ENCODE measurements at regions not wholly inside any gene's neighbourhood (a gene's known extent, or its start where the extent isn't known, plus 50 kb on each side); places are given as distances from the start of the nearest gene placed in this dataset.

- TF ChIP-seq EP300 (IDR thresholded peaks at IDR 0.05; ENCODE audit: borderline replicate concordance) (no peak), FOXM1 (IDR thresholded peaks at IDR 0.05; ENCODE audit: borderline replicate concordance, low read depth) (no peak), EGR1 (IDR thresholded peaks at IDR 0.05) (no peak), REST (IDR thresholded peaks at IDR 0.05; ENCODE audit: low read depth) (no peak), RAD21 (IDR thresholded peaks at IDR 0.05; ENCODE audit: low read depth) (no peak)
Observed at GRCh38 chr2:20521193-20521592, 74.3 kb downstream of the RHOB start.

DNA sequence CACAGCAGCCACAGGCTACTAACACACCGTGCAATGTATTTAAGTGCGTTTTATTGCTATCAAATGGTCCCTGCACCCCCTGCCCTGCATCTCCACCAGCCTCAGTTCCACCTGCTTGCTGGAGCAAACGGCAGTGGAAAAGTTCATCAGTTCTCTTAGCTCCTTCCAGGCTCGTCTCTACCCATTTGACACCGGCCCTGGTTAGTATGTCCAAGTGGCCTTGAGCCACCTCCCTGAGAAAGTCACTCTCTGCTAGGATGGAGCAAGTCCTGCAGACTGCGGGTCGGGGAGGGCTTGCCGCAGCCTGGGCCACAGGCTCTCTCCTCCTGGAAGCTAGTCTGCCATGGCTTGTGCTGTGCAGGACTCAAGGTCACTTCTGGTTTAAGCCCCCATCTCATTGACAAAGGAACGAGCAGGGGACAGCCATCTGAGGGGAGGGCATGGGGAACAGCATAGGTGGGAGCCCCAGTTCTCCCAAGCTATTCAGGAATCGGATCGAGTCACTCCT lies 74.9 kb downstream of the RHOB start:
- TF ChIP-seq NFIC (IDR thresholded peaks at IDR 0.05) (no peak), CREB1 (IDR thresholded peaks at IDR 0.05; ENCODE audit: low read depth) (no peak), CEBPB (IDR thresholded peaks at IDR 0.05) (no peak), EP300 (IDR thresholded peaks at IDR 0.05; ENCODE audit: borderline replicate concordance) (no peak)
- TF ChIP-seq, protein P1, sequence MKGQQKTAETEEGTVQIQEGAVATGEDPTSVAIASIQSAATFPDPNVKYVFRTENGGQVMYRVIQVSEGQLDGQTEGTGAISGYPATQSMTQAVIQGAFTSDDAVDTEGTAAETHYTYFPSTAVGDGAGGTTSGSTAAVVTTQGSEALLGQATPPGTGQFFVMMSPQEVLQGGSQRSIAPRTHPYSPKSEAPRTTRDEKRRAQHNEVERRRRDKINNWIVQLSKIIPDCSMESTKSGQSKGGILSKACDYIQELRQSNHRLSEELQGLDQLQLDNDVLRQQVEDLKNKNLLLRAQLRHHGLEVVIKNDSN (IDR thresholded peaks at IDR 0.05) = no peak
- TF ChIP-seq, protein P2, sequence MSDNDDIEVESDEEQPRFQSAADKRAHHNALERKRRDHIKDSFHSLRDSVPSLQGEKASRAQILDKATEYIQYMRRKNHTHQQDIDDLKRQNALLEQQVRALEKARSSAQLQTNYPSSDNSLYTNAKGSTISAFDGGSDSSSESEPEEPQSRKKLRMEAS (IDR thresholded peaks at IDR 0.05) = no peak

DNA sequence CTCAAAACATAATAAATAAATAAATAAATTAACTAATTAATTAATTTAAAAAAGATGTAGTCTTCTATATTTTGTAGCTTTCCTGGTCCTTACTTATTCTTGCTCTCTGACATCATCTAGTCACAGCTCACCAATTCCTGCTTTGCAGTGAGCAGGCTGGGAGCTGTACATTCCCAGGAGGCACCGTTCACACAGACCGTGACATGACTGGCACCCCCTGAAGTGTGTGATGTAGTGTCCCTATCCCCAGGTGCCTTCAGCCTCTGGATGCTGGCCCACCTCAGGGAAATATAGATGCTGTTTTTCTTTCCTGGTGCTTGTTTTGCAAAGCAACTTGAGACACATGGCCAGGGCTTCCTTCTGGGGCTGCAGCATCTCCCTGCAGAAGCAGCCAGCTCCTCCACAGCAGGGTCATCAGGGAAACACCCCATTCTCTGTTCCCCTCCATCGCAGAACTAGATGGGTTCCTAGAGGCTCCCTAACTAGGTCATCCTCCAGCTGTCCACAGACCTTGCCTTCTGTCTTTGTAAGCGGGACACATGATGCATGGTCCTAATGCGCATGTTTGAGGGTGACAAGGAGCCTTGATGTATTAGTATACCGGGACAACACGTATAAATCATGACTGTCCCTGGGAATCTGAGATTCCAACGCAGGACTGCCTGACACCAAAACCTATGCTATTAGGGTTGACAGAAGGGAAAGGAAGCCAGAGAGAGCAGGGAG lies 76.4 kb downstream of the RHOB start:
- TF ChIP-seq TEAD4 (IDR thresholded peaks at IDR 0.05) (no peak), REST (IDR thresholded peaks at IDR 0.05; ENCODE audit: low read depth) (no peak), RAD21 (IDR thresholded peaks at IDR 0.05; ENCODE audit: low read depth) (no peak), FOXM1 (IDR thresholded peaks at IDR 0.05; ENCODE audit: borderline replicate concordance, low read depth) (no peak), EP300 (IDR thresholded peaks at IDR 0.05; ENCODE audit: borderline replicate concordance) (no peak), YY1 (IDR thresholded peaks at IDR 0.05; ENCODE audit: low read depth) (no peak), NFIC (IDR thresholded peaks at IDR 0.05) (no peak), EGR1 (IDR thresholded peaks at IDR 0.05) (no peak), TCF12 (IDR thresholded peaks at IDR 0.05; ENCODE audit: low read depth) (no peak), TAF1 (IDR thresholded peaks at IDR 0.05; ENCODE audit: low read depth) (no peak), CEBPB (IDR thresholded peaks at IDR 0.05) (no peak), ZBTB7A (IDR thresholded peaks at IDR 0.05; ENCODE audit: low read depth) (no peak), CREB1 (IDR thresholded peaks at IDR 0.05; ENCODE audit: low read depth) (no peak)
- TF ChIP-seq, protein P2 (IDR thresholded peaks at IDR 0.05) = no peak
- TF ChIP-seq, protein P1 (IDR thresholded peaks at IDR 0.05) = no peak

- TF ChIP-seq RAD21 (IDR thresholded peaks at IDR 0.05; ENCODE audit: low read depth) (no peak), ZBTB7A (IDR thresholded peaks at IDR 0.05; ENCODE audit: low read depth) (no peak), YY1 (IDR thresholded peaks at IDR 0.05; ENCODE audit: low read depth) (no peak), FOXM1 (IDR thresholded peaks at IDR 0.05; ENCODE audit: borderline replicate concordance, low read depth) (no peak), NFIC (IDR thresholded peaks at IDR 0.05) (no peak), REST (IDR thresholded peaks at IDR 0.05; ENCODE audit: low read depth) (no peak), CEBPB (IDR thresholded peaks at IDR 0.05) (no peak), CREB1 (IDR thresholded peaks at IDR 0.05; ENCODE audit: low read depth) (no peak), EP300 (IDR thresholded peaks at IDR 0.05; ENCODE audit: borderline replicate concordance) (no peak)
Observed at GRCh38 chr2:20523799-20524187, 76.9 kb downstream of the RHOB start.
